Right renal pelvis (tissue), 4 donors: ENCODE measurements at regions not wholly inside any gene's neighbourhood (a gene's known extent, or its start where the extent isn't known, plus 50 kb on each side); places are given as distances from the start of the nearest gene placed in this dataset.

Source experiments
- DNase-seq, 4 donors: peaks; one replicate each; pipeline ENCODE4 v3.0.0-alpha.2; 2013; ENCODE audit warnings: low read depth in 4 of 4, low spot score in 3 of 4, missing footprints in 1 of 4

GRCh38 chr16:82567175-82567574 is 59.6 kb upstream of the CDH13 start:
- DNase-seq = no peak

- no peak for DNase-seq
Measured at GRCh38 chr16:82563401-82563800, 63.4 kb upstream of the CDH13 start.

GRCh38 chr16:82562183-82562683 is 64.5 kb upstream of the CDH13 start:
- no peak for DNase-seq

- no peak for DNase-seq
Measured at GRCh38 chr16:82560805-82561325, 65.9 kb upstream of the CDH13 start.

- DNase-seq = no peak
Measured at GRCh38 chr16:82544378-82545160, 82.2 kb upstream of the CDH13 start.

GRCh38 chr16:82542714-82543113 is 84.1 kb upstream of the CDH13 start:
- DNase-seq = no peak

GRCh38 chr16:82541103-82541502 is 85.7 kb upstream of the CDH13 start:
- no peak for DNase-seq

- no peak for DNase-seq
Measured at GRCh38 chr16:82535764-82536163, 91.0 kb upstream of the CDH13 start.

GRCh38 chr16:82535262-82535661 is 91.5 kb upstream of the CDH13 start:
- DNase-seq = no peak

- no peak for DNase-seq
Measured at GRCh38 chr16:82533189-82533588, 93.6 kb upstream of the CDH13 start.

GRCh38 chr16:82530883-82531282 is 95.9 kb upstream of the CDH13 start:
- DNase-seq = no peak

GRCh38 chr16:82527101-82527500 is 99.7 kb upstream of the CDH13 start:
- no peak for DNase-seq

- no peak for DNase-seq
Measured at GRCh38 chr16:82524976-82525375, 101.8 kb upstream of the CDH13 start.

GRCh38 chr16:82523815-82524214 is 103.0 kb upstream of the CDH13 start:
- no peak for DNase-seq

GRCh38 chr16:82522026-82522425 is 104.7 kb upstream of the CDH13 start:
- DNase-seq = no peak

- DNase-seq = no peak
Measured at GRCh38 chr16:82518811-82519210, 108.0 kb upstream of the CDH13 start.

- DNase-seq = no peak
Measured at GRCh38 chr16:82514262-82514661, 112.5 kb upstream of the CDH13 start.

GRCh38 chr16:82510789-82511305 is 115.9 kb upstream of the CDH13 start:
- no peak for DNase-seq

GRCh38 chr16:82509691-82510430 is 116.9 kb upstream of the CDH13 start:
- no peak for DNase-seq

GRCh38 chr16:82506692-82507670 is 119.8 kb upstream of the CDH13 start:
- DNase-seq = peak in 3 of 4 donors; percentile 28 to 48 (median 35)
